ENCODE measurements at regions not wholly inside any gene's neighbourhood (a gene's known extent, or its start where the extent isn't known, plus 50 kb on each side); places are given as distances from the start of the nearest gene placed in this dataset.

GRCh38 chr9:115941561-115942315 lies 211.9 kb upstream of the PAPPA start:
- H3K9me3 ChIP-seq (ENCODE audit: control insufficient read depth, insufficient read depth, low read depth, low read length): no peaks in the 10 kb centered on the region
- peak; percentile 80 for ATAC-seq
- no peak overlapping the region for H3K27ac ChIP-seq (ENCODE audit: low read length)
- no peaks in the 10 kb centered on the region for H3K4me1 ChIP-seq (ENCODE audit: control insufficient read depth, insufficient read depth, low read length)
- in situ Hi-C loops (cut with HindIII; ENCODE audit: low pct_unique_long_range_greater_than_20kb, low sequenced_read_pairs) (no loop called here), intact Hi-C loops (cut with micrococcal nuclease; ENCODE audit: unreplicated experiment) (no loop called here)
- ChIA-PET POLR2A (no interaction called here), CTCF (no interaction called here)
- TF ChIP-seq POLR2AphosphoS5 (IDR thresholded peaks at IDR 0.05; ENCODE audit: low read depth, low read length) (no peak), SIN3A (IDR thresholded peaks at IDR 0.05; ENCODE audit: borderline replicate concordance, insufficient read depth, low read depth, low read length) (no peak), REST (IDR thresholded peaks at IDR 0.05; ENCODE audit: insufficient read depth in 1 of 2, low read depth in 2 of 2, low read length in 1 of 2) (no peak), CTCF (IDR thresholded peaks at IDR 0.05) (no peak), TCF7L2 (IDR thresholded peaks at IDR 0.05; ENCODE audit: low read depth, low read length) (no peak)
- H3K4me3 ChIP-seq (ENCODE audit: low read depth in 2 of 2, low read length in 2 of 2): no peak overlapping the region
- H3K27me3 ChIP-seq (ENCODE audit: control insufficient read depth, insufficient read depth, low read length): no peaks in the 10 kb centered on the region
- DNase-seq (ENCODE audit: low read depth, low spot score): no peak
- no peaks in the 10 kb centered on the region for H3K36me3 ChIP-seq (ENCODE audit: control insufficient read depth, insufficient read depth, low read length)
- no TSS peak for BruUV-seq (replicated peaks)

- intact Hi-C loops (cut with micrococcal nuclease; ENCODE audit: unreplicated experiment) (no loop called here), in situ Hi-C loops (cut with HindIII; ENCODE audit: low pct_unique_long_range_greater_than_20kb, low sequenced_read_pairs) (no loop called here)
- Histone ChIP-seq H3K27ac (ENCODE audit: low read length) (no peak overlapping the region; the same call in 1 of the 2 replicates), H3K27me3 (ENCODE audit: control insufficient read depth, insufficient read depth, low read length) (no peaks in the 10 kb centered on the region), H3K9me3 (ENCODE audit: control insufficient read depth, insufficient read depth, low read depth, low read length) (no peaks in the 10 kb centered on the region), H3K4me3 (ENCODE audit: low read depth in 2 of 2, low read length in 2 of 2) (no peak overlapping the region), H3K4me1 (ENCODE audit: control insufficient read depth, insufficient read depth, low read length) (no peaks in the 10 kb centered on the region), H3K36me3 (ENCODE audit: control insufficient read depth, insufficient read depth, low read length) (no peaks in the 10 kb centered on the region)
- DNase-seq (ENCODE audit: low read depth, low spot score): no peak
- POLR2A ChIA-PET: no interaction called here
- ATAC-seq: no peak
- TF ChIP-seq SIN3A (IDR thresholded peaks at IDR 0.05; ENCODE audit: borderline replicate concordance, insufficient read depth, low read depth, low read length) (no peak), TCF7L2 (IDR thresholded peaks at IDR 0.05; ENCODE audit: low read depth, low read length) (no peak), POLR2AphosphoS5 (IDR thresholded peaks at IDR 0.05; ENCODE audit: low read depth, low read length) (no peak)
- BruUV-seq (replicated peaks): no TSS peak
- CTCF ChIA-PET: no interaction called here
These were observed 210.0 kb upstream of the PAPPA start for GRCh38 chr9:115943431-115944165.
